Stimulated activated CD8-positive, alpha-beta memory T cell treated with anti-CD3 and anti-CD28 coated beads, Interleukin-12 subunit alpha, Interleukin-12 subunit beta, amount 100 ng/mL, for 24 hours (primary cell): ENCODE measurements at regions not wholly inside any gene's neighbourhood (a gene's known extent, or its start where the extent isn't known, plus 50 kb on each side); places are given as distances from the start of the nearest gene placed in this dataset.

Experiments used
- DNase-seq: peaks from one replicate; pipeline ENCODE4 v3.0.0-alpha.2; 2020; ENCODE audit errors: extremely low read depth

DNA sequence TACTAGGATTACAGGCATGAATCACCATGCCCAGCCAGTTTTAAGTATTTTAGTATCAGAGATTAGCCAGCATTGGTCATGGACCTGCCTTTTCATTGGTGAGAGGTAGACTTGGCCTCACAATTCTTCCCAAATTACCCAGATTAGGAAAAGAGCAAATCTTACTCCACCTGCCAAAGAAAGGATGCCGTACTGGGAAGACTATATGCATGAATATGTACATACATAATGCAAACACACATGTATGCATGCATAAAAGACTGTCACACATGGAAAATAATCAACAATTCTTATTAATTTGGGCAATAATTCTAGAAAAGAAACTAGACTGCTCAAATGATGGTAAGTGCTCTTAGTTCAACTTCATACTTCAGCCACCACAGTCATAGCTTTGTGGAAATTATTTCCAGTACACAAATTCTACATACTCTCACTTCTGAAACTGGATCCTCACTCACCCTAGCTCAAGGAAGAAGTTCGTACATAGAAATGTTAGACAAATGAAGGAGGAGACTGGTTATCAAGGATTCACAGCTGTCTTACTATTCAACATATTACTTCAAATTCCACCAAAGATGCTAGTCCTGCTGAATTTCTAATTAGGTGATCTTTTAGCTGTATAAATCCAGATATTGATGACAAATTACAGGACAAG, 73.7 kb downstream of the MINAR2 start:
- DNase-seq, result no peak

DNA sequence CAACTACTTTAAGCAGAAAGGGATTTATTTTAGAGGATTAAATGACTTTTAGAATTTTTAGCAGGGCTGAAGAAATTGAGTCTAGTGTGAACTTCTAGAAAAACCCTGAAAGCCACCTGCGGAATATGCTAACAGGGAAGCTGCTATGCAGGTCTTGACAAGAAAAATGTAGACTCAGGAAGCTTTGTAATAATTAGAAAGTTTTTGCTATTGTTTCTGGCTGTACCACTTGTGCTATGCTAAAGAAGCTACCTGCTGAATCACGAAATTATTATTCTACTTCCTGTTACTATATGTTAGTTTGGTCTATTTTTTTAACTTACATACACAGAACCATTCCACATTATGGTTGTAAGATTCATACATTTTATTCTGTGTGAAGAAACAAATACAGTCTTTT, 74.0 kb upstream of the CHSY3 start:
- DNase-seq, result no peak

DNA sequence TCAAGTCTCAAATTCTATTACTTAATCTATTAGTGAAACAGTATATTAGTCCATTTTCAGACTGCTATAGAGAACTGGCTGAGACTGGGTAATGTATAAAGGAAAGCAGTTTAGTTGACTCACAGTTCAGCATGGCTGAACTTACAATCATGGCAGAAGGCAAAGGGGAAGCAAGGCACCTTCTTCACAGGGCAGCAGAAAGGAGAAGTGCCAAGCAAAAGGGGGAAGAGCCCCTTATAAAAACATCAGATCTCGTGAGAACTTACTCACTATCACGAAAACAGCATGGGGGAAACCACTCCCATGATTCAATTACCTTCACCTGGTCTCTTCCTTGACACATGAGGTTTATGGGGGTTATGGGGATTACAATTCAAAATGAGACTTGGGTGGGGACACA, 67.9 kb upstream of the CHSY3 start:
- no peak for DNase-seq

DNA sequence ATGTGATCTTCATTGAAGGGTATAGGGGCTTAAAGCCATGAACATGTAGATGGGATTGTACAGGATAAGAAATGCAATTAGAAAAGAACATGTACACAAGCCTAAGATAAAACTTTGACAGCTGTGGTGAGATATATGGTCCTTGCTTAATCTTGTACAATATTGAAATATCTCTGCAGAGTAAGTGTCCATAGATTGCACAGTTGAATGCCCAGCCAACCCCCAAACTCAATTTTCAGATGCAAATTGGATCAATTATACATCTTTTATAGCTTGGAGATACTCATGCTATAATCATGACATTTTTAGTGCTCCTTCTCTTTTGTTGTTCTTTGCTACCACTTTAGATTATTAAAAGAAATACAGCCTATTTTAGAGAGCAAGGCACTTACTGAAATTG, 59.5 kb upstream of the CHSY3 start:
- DNase-seq, result no peak

DNA sequence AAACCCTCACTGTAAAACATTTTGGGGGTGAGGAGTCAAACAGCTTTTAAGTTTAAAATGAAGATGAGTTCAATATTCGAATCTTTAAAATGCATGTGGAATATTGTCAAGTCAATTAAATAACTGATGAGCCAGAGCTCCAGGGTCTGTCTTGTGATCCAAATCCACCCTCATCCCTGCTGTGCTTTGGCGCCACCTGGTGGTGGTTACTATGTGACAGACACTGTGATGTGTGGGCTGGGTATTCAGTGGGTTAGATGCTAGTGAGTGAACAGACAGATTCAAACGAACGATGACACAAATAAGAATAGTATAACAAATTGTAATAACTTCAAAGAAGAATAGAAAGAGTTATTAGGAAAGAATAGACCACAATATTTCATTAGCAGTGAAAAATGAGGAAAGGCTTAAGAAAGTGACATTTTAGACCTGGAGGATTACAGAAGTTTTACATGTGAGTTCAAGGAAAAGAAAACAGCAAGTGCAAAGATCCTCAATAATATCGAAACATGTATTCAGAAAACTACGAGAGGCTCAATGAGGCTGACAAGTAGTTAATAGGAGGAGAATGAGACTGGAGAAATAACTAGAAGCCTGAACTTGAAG, 51.4 kb upstream of the CHSY3 start:
- peak; percentile 10 for DNase-seq

DNA sequence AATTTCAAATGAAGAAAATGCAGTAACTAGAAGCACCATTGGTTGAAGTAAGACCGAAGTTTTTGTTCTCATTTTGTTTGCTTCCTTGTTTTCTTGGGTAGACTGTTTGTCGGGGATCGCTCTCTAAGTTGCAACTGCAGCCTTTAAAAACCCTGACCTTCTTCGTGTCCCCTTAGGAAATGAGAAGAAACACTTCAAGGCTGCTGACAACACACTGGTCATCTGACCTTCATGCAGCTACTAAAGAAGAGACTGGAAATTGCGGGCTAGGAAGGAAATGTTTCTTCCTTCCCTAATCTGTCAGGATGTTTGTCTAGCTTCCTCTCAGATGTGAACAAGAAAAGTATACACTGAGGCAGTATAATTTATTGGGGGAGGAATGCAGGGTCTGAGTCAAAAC, 50.7 kb upstream of the CHSY3 start:
- DNase-seq, result no peak
